ENCODE measurements at regions not wholly inside any gene's neighbourhood (a gene's known extent, or its start where the extent isn't known, plus 50 kb on each side); places are given as distances from the start of the nearest gene placed in this dataset.

DNA sequence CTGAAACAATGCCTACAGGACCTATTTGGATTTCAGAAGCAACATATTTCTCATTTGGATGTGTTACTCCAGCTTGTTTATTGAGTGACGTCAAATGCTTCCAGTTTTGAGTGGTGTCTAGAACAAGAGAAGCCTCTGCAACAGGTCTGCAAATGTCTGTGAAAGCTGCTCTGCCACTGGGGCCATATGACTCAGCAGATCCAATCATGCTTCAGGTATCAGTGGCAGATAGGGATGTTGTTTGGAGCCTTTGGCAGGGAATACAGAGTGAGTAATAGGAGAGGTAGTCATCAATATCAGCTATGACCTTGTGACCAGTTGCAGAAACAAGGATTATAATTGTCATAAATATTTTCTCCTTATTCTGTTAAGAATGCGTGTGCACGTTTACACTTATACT lies 141.1 kb upstream of the ZXDA start:
- TF ChIP-seq EZH2 (optimal IDR thresholded peaks at IDR 0.05; ENCODE audit: low read depth, low read length) (no peak), EZH2phosphoT487 (IDR thresholded peaks at IDR 0.05; ENCODE audit: low read length) (no peak)
- TF ChIP-seq, protein P1, sequence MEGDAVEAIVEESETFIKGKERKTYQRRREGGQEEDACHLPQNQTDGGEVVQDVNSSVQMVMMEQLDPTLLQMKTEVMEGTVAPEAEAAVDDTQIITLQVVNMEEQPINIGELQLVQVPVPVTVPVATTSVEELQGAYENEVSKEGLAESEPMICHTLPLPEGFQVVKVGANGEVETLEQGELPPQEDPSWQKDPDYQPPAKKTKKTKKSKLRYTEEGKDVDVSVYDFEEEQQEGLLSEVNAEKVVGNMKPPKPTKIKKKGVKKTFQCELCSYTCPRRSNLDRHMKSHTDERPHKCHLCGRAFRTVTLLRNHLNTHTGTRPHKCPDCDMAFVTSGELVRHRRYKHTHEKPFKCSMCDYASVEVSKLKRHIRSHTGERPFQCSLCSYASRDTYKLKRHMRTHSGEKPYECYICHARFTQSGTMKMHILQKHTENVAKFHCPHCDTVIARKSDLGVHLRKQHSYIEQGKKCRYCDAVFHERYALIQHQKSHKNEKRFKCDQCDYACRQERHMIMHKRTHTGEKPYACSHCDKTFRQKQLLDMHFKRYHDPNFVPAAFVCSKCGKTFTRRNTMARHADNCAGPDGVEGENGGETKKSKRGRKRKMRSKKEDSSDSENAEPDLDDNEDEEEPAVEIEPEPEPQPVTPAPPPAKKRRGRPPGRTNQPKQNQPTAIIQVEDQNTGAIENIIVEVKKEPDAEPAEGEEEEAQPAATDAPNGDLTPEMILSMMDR (IDR thresholded peaks at IDR 0.05; ENCODE audit: low read length), result no peak

DNA sequence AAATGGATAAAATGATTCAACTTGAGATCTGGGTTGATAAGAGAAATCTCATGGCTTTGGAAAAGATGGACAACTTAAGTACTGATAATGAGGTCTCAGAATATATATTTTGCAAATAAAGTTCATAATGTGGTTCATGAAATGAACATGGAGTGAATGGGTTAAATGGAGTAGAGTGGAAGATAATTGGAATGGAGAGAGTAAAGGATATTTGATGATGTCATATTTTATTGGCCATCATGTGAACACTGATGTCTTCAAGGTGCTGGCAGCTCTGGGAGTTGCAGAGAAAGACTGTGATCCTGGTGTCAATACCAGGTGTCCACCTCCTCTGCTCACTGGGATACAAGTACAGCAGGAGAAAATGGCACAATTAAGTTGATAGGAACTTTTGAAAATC lies 133.9 kb upstream of the ZXDA start:
- Histone ChIP-seq H3K9me3 (replicated peaks; ENCODE audit: insufficient read depth, low read length) (no peaks in the 10 kb centered on the region; the same call in 1 of the 2 replicates), H2AFZ (ENCODE audit: low read length) (no peak overlapping the region), H3K9ac (ENCODE audit: low read length) (no peak overlapping the region), H3K9me2 (replicated peaks; ENCODE audit: insufficient read depth, low read length) (no peaks in the 10 kb centered on the region), H3K4me3 (ENCODE audit: low read length) (no peak overlapping the region), H4K20me1 (ENCODE audit: insufficient read depth, low read length) (no peaks in the 10 kb centered on the region), H3K4me2 (ENCODE audit: low read depth, low read length) (no peak overlapping the region), H3K27me3 (replicated peaks; ENCODE audit: insufficient read depth, low read length) (no peaks in the 10 kb centered on the region), H3K79me2 (ENCODE audit: low read length) (no peaks in the 10 kb centered on the region), H3K4me1 (ENCODE audit: low read length) (no peaks in the 10 kb centered on the region), H3K27ac (ENCODE audit: low read length) (no peak overlapping the region), H3F3A (ENCODE audit: insufficient read depth, low read length) (no peaks in the 10 kb centered on the region), H3K36me3 (replicated peaks; ENCODE audit: insufficient read depth, low read length) (no peaks in the 10 kb centered on the region)
- no peak for DNase-seq
- TF ChIP-seq EZH2 (optimal IDR thresholded peaks at IDR 0.05; ENCODE audit: low read depth, low read length) (no peak), EZH2phosphoT487 (IDR thresholded peaks at IDR 0.05; ENCODE audit: low read length) (no peak)
- TF ChIP-seq, protein P1 (IDR thresholded peaks at IDR 0.05; ENCODE audit: low read length), result no peak

More for the DNA sequence above, 141.1 kb upstream of the ZXDA start:
- Histone ChIP-seq H3K36me3 (replicated peaks; ENCODE audit: insufficient read depth, low read length) (no peaks in the 10 kb centered on the region), H3K27ac (ENCODE audit: low read length) (no peak overlapping the region), H3K27me3 (replicated peaks; ENCODE audit: insufficient read depth, low read length) (no peaks in the 10 kb centered on the region), H3K4me3 (ENCODE audit: low read length) (no peak overlapping the region), H3K9ac (ENCODE audit: low read length) (no peak overlapping the region), H3F3A (ENCODE audit: insufficient read depth, low read length) (no peaks in the 10 kb centered on the region), H3K4me2 (ENCODE audit: low read depth, low read length) (no peak overlapping the region), H3K9me2 (replicated peaks; ENCODE audit: insufficient read depth, low read length) (no peaks in the 10 kb centered on the region), H3K4me1 (ENCODE audit: low read length) (no peaks in the 10 kb centered on the region), H4K20me1 (ENCODE audit: insufficient read depth, low read length) (no peaks in the 10 kb centered on the region), H3K9me3 (replicated peaks; ENCODE audit: insufficient read depth, low read length) (no peaks in the 10 kb centered on the region), H3K79me2 (ENCODE audit: low read length) (no peaks in the 10 kb centered on the region), H2AFZ (ENCODE audit: low read length) (no peak overlapping the region)
- no peak for DNase-seq

DNA sequence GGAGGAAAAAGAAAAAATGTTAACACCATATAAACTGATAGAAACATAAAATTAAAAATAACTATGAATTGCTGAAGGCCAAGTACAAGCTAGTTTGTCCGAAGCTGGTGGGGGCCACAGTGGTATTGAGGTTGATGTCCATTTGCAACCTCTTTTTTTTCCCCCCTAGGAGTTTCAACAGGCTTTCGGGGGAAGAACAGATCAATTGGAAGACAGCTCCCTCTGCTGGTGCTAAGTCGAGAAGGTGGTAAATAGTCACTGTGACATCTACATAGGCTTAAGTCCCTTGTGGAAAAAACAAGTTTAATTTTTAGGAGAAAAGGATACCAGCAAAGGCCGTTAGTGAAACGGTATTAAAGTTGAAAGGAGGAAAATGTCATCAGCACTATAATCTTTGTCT lies 115.7 kb upstream of the ZXDA start:
- TF ChIP-seq EZH2phosphoT487 (IDR thresholded peaks at IDR 0.05; ENCODE audit: low read length), result no peak
- TF ChIP-seq, protein P1 (IDR thresholded peaks at IDR 0.05; ENCODE audit: low read length), result peak; percentile 68
- H3K4me1 ChIP-seq (ENCODE audit: low read length), result peaks cover 10% of the 10 kb centered on the region; the same call in 1 of the 2 replicates
- no peaks in the 10 kb centered on the region for H3K9me2 ChIP-seq (replicated peaks; ENCODE audit: insufficient read depth, low read length)
- H3K9me3 ChIP-seq (replicated peaks; ENCODE audit: insufficient read depth, low read length), result no peaks in the 10 kb centered on the region
- no peaks in the 10 kb centered on the region for H3K36me3 ChIP-seq (replicated peaks; ENCODE audit: insufficient read depth, low read length)
- H3K4me3 ChIP-seq (ENCODE audit: low read length), result no peak overlapping the region
- no peaks in the 10 kb centered on the region for H4K20me1 ChIP-seq (ENCODE audit: insufficient read depth, low read length)
- H3K4me2 ChIP-seq (ENCODE audit: low read depth, low read length), result no peak overlapping the region
- H3K27ac ChIP-seq (ENCODE audit: low read length), result no peak overlapping the region
- no peaks in the 10 kb centered on the region for H3K79me2 ChIP-seq (ENCODE audit: low read length)
- H2AFZ ChIP-seq (ENCODE audit: low read length), result 0 out of 2 replicates have a peak overlapping the region, but pooled peaks have one; percentile 33
- H3K9ac ChIP-seq (ENCODE audit: low read length), result no peak overlapping the region
- peak; percentile 65 for DNase-seq
- H3F3A ChIP-seq (ENCODE audit: insufficient read depth, low read length), result no peaks in the 10 kb centered on the region
- H3K27me3 ChIP-seq (replicated peaks; ENCODE audit: insufficient read depth, low read length), result no peaks in the 10 kb centered on the region

All from MM.1S (cell line).